H9 (cell line): ENCODE measurements at regions not wholly inside any gene's neighbourhood (a gene's known extent, or its start where the extent isn't known, plus 50 kb on each side); places are given as distances from the start of the nearest gene placed in this dataset.

Experiments
- DNase-seq: peaks from one replicate; pipeline ENCODE4 v3.0.0-alpha.2; 2017
- H2AFZ ChIP-seq: one replicate; pipeline ENCODE4 v1.6.1; 2013; ENCODE audit warnings: mild to moderate bottlenecking, low read length, control low read depth, moderate library complexity
- H2AK5ac ChIP-seq: 2 replicates; pipeline ENCODE4 v1.6.1; 2013; ENCODE audit warnings: low read length, control low read depth, mixed read lengths; ENCODE audit not compliant: insufficient read length
- H2BK120ac ChIP-seq: one replicate; pipeline ENCODE4 v1.6.1; 2013; ENCODE audit warnings: low read depth, mild to moderate bottlenecking, low read length, control low read depth, inconsistent platforms; ENCODE audit not compliant: poor library complexity, severe bottlenecking
- H2BK12ac ChIP-seq: 2 replicates; pipeline ENCODE4 v1.6.1; 2013; ENCODE audit warnings: low read length, control low read depth, mixed read lengths, low read depth; ENCODE audit not compliant: insufficient read length
- H2BK15ac ChIP-seq: 2 replicates; pipeline ENCODE4 v1.6.1; 2013; ENCODE audit warnings: low read depth, low read length, control low read depth
- H2BK20ac ChIP-seq: one replicate; pipeline ENCODE4 v1.6.1; 2013; ENCODE audit warnings: low read depth, mild to moderate bottlenecking, low read length, control low read depth, inconsistent platforms; ENCODE audit not compliant: poor library complexity, severe bottlenecking
- H2BK5ac ChIP-seq: 2 replicates; pipeline ENCODE4 v1.6.1; 2013; ENCODE audit warnings: low read length, control low read depth, mixed read lengths; ENCODE audit not compliant: insufficient read length
- H3K14ac ChIP-seq: 2 replicates; pipeline ENCODE4 v1.6.1; 2013; ENCODE audit warnings: low read length, control low read depth; ENCODE audit not compliant: insufficient read depth
- H3K18ac ChIP-seq: 2 replicates; pipeline ENCODE4 v1.6.1; 2013; ENCODE audit warnings: low read depth, mild to moderate bottlenecking, mixed read lengths, low read length, control low read depth; ENCODE audit not compliant: insufficient read length
- H3K23ac ChIP-seq: 2 replicates; pipeline ENCODE4 v1.6.1; 2013; ENCODE audit warnings: low read length, control low read depth, mixed read lengths, low read depth; ENCODE audit not compliant: insufficient read length
- H3K23me2 ChIP-seq: 2 replicates; pipeline ENCODE4 v1.6.1; 2013; ENCODE audit warnings: low read depth, mild to moderate bottlenecking, mixed read lengths, low read length, control low read depth; ENCODE audit not compliant: insufficient read length, poor library complexity, severe bottlenecking
- H3K27ac ChIP-seq: 2 replicates; pipeline ENCODE4 v1.5.1; 2013; ENCODE audit warnings: low read length, control low read depth, mixed read lengths, low read depth; ENCODE audit not compliant: insufficient read length
- H3K27me3 ChIP-seq: 2 replicates; pipeline ENCODE4 v1.6.1; 2013; ENCODE audit warnings: low read length, control low read depth, inconsistent platforms; ENCODE audit not compliant: insufficient read depth
- H3K4ac ChIP-seq: 2 replicates; pipeline ENCODE4 v1.6.1; 2013; ENCODE audit warnings: low read depth, mild to moderate bottlenecking, control low read depth, inconsistent platforms, low read length, moderate library complexity
- H3K4me1 ChIP-seq: 2 replicates; pipeline ENCODE4 v1.6.1; 2013; ENCODE audit warnings: low read length, control low read depth, inconsistent platforms; ENCODE audit not compliant: insufficient read depth
- H3K4me2 ChIP-seq: 2 replicates; pipeline ENCODE4 v1.6.1; 2013; ENCODE audit warnings: low read length, control low read depth, mixed read lengths; ENCODE audit not compliant: insufficient read length, insufficient read depth
- H3K56ac ChIP-seq: 2 replicates; pipeline ENCODE4 v1.6.1; 2013; ENCODE audit warnings: low read depth, mild to moderate bottlenecking, mixed read lengths, low read length, control low read depth; ENCODE audit not compliant: insufficient read length
- H3K79me1 ChIP-seq: 2 replicates; pipeline ENCODE4 v1.6.1; 2013; ENCODE audit warnings: low read depth, mild to moderate bottlenecking, moderate library complexity, low read length, control low read depth, inconsistent platforms; ENCODE audit not compliant: insufficient read depth, poor library complexity, severe bottlenecking
- H3K79me2 ChIP-seq: 2 replicates; pipeline ENCODE4 v1.6.1; 2013; ENCODE audit warnings: low read length, control low read depth, inconsistent platforms; ENCODE audit not compliant: insufficient read depth
- H3K9ac ChIP-seq: 2 replicates; pipeline ENCODE4 v1.6.1; 2013; ENCODE audit warnings: low read length, control low read depth, mixed read lengths; ENCODE audit not compliant: insufficient read length; ENCODE audit errors: extremely low read depth
- H3K9me3 ChIP-seq: one replicate; pipeline ENCODE4 v1.6.1; 2013; ENCODE audit warnings: low read depth, low read length, inconsistent platforms; ENCODE audit not compliant: control insufficient read depth
- H3T11ph ChIP-seq: one replicate; pipeline ENCODE4 v1.6.1; 2013; ENCODE audit warnings: mild to moderate bottlenecking, low read length, control low read depth, inconsistent platforms
- H4K20me1 ChIP-seq: one replicate; pipeline ENCODE4 v1.6.1; 2013; ENCODE audit not compliant: control insufficient read depth, insufficient read length, insufficient read depth
- H4K5ac ChIP-seq: 2 replicates; pipeline ENCODE4 v1.6.1; 2013; ENCODE audit warnings: low read depth, mild to moderate bottlenecking, mixed read lengths, low read length, control low read depth; ENCODE audit not compliant: insufficient read length
- H4K8ac ChIP-seq: replicated peaks from 2 replicates; pipeline ENCODE4 v1.6.1; 2013; ENCODE audit warnings: low read length, control low read depth, mixed read lengths, low read depth; ENCODE audit not compliant: insufficient read length
- H4K91ac ChIP-seq: 2 replicates; pipeline ENCODE4 v1.6.1; 2013; ENCODE audit warnings: low read depth, mild to moderate bottlenecking, moderate library complexity, mixed read lengths, low read length, control low read depth; ENCODE audit not compliant: insufficient read length
- H3K27ac Mint-ChIP-seq, 3 experiments: 2 replicates in 2 of 3; 3 replicates in 1 of 3; pipeline ENCODE4 v1.8.0; 2020 to 2021; ENCODE audit warnings: mixed read lengths in 3 of 3, mild to moderate bottlenecking in 1 of 3, moderate library complexity in 1 of 3
- H3K27me3 Mint-ChIP-seq: 2 replicates; pipeline ENCODE4 v1.8.0; 2021; ENCODE audit warnings: low read depth, mild to moderate bottlenecking, moderate library complexity, mixed read lengths
- H3K36me3 Mint-ChIP-seq, 3 experiments: 2 replicates in 2 of 3; 3 replicates in 1 of 3; pipeline ENCODE4 v1.8.0; 2020 to 2021; ENCODE audit warnings: low read depth in 3 of 3, mixed read lengths in 3 of 3; ENCODE audit not compliant: insufficient read depth in 1 of 3
- H3K4me1 Mint-ChIP-seq, 2 experiments: 2 replicates each; pipeline ENCODE4 v1.8.0; 2020; ENCODE audit warnings: mixed read lengths in 2 of 2
- H3K4me3 Mint-ChIP-seq, 2 experiments: 2 replicates in 1 of 2; 3 replicates in 1 of 2; pipeline ENCODE4 v1.8.0; 2020 to 2021; ENCODE audit warnings: mild to moderate bottlenecking in 2 of 2, mixed read lengths in 2 of 2, moderate library complexity in 1 of 2
- H3K9me3 Mint-ChIP-seq, 2 experiments: 2 replicates in 1 of 2; 3 replicates in 1 of 2; pipeline ENCODE4 v1.8.0; 2020; ENCODE audit warnings: mild to moderate bottlenecking in 2 of 2, mixed read lengths in 2 of 2, moderate library complexity in 1 of 2
- WGBS: extraction: QIAGEN DNeasy Blood & Tissue Kit; methylation state at CpG from one replicate; pipeline ENCODE4 v1.1.7; 2013; ENCODE audit warnings: missing lambda C conversion rate, low lambda C conversion rate, mixed read lengths; ENCODE audit not compliant: insufficient read length; ENCODE audit errors: extremely low coverage; 5-methylcytosine and 5-hydroxymethylcytosine counted together
- TF ChIP-seq, protein P1 (sequence below): fragments of 200-600 bp; sonication (generic); conservative IDR thresholded peaks from 3 replicates; pipeline ENCODE4 v1.8.0; 2021; ENCODE audit warnings: antibody characterized with exemption, mild to moderate bottlenecking

DNA sequence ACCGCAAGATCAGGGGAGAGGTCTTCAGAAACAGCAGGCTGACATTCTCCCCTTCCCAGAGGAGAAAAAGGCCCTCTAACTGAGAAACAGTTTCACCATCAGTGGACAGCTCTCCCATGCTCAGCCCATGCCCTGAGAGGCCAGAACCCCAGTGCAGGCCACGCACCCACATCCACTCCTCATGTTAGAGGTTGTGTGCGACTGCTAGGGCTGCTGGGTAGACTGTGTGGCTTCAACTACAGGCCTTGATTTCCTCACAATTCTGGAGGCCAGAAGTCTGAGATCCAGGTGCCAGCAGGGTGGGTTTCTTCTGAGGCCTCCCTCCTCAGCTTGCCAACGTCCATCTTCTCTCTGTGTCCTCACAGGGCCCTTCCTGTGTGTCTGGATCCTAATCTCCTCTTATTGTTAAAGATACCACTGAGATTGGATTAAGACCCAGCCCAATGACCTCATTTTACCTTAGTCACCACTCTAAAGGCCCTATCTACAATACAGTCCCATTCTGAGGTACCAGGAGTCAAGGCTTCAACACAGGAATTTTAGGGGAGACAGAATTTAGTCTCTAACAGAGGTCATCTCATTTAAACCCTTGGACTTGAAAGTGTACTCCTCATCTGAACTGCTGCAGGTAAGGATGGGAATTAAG is 67.7 kb upstream of the CD93 start:
- no peaks in the 10 kb centered on the region for H3K4me1 ChIP-seq
- no peak overlapping the region for H3K4ac ChIP-seq
- H2BK12ac ChIP-seq: no peak overlapping the region
- Mint-ChIP-seq H3K27ac (no peak overlapping the region; a peak in 2 of 7 replicates), H3K27me3 (no peaks in the 10 kb centered on the region; the same call in 1 of the 2 replicates), H3K9me3 (no peaks in the 10 kb centered on the region), H3K36me3 (no peaks in the 10 kb centered on the region; a peak in 1 of 7 replicates), H3K4me1 (peaks cover 29 to 36% of the 10 kb centered on the region in 2 experiments), H3K4me3 (no peak overlapping the region)
- H3K27ac ChIP-seq: no peak overlapping the region
- no peak overlapping the region for H2BK20ac ChIP-seq
- H3K4me2 ChIP-seq: no peak overlapping the region
- no peak overlapping the region for H4K8ac ChIP-seq
- H4K91ac ChIP-seq: no peak overlapping the region
- DNase-seq: peak; percentile 4
- H3K9ac ChIP-seq: no peak overlapping the region
- TF ChIP-seq, protein P1, sequence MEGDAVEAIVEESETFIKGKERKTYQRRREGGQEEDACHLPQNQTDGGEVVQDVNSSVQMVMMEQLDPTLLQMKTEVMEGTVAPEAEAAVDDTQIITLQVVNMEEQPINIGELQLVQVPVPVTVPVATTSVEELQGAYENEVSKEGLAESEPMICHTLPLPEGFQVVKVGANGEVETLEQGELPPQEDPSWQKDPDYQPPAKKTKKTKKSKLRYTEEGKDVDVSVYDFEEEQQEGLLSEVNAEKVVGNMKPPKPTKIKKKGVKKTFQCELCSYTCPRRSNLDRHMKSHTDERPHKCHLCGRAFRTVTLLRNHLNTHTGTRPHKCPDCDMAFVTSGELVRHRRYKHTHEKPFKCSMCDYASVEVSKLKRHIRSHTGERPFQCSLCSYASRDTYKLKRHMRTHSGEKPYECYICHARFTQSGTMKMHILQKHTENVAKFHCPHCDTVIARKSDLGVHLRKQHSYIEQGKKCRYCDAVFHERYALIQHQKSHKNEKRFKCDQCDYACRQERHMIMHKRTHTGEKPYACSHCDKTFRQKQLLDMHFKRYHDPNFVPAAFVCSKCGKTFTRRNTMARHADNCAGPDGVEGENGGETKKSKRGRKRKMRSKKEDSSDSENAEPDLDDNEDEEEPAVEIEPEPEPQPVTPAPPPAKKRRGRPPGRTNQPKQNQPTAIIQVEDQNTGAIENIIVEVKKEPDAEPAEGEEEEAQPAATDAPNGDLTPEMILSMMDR: no peak
- H2AK5ac ChIP-seq: no peak overlapping the region
- H3K18ac ChIP-seq: no peak overlapping the region
- H3K9me3 ChIP-seq: no peaks in the 10 kb centered on the region
- H4K5ac ChIP-seq: no peak overlapping the region
- no peak overlapping the region for H2BK15ac ChIP-seq
- no peaks in the 10 kb centered on the region for H3K79me1 ChIP-seq
- H3K14ac ChIP-seq: no peak overlapping the region
- no peaks in the 10 kb centered on the region for H3K23me2 ChIP-seq
- no peak overlapping the region for H3K23ac ChIP-seq
- H2BK120ac ChIP-seq: no peak overlapping the region
- H3T11ph ChIP-seq: no peak overlapping the region
- no peak overlapping the region for H2AFZ ChIP-seq
- H4K20me1 ChIP-seq: no peaks in the 10 kb centered on the region
- WGBS: no CpG with 5 or more reads among the region's 4 CpGs
- no peak overlapping the region for H2BK5ac ChIP-seq
- no peaks in the 10 kb centered on the region for H3K79me2 ChIP-seq
- H3K27me3 ChIP-seq: no peaks in the 10 kb centered on the region
- H3K56ac ChIP-seq: no peak overlapping the region
